Transverse colon (tissue), 4 donors: ENCODE measurements at regions not wholly inside any gene's neighbourhood (a gene's known extent, or its start where the extent isn't known, plus 50 kb on each side); places are given as distances from the start of the nearest gene placed in this dataset.

ENCODE experiments used
- DNase-seq: peaks from one replicate; pipeline ENCODE4 v3.0.0-alpha.2; 2019
- H3K27ac ChIP-seq, 4 donors: fragments of 200-600 bp; sonication (generic); 2 replicates each; pipeline ENCODE4 v1.5.1; 2016 to 2018; ENCODE audit warnings: inconsistent platforms in 4 of 4
- H3K27me3 ChIP-seq: fragments of 200-600 bp; sonication (generic); 2 replicates; pipeline ENCODE4 v1.5.1; 2017; ENCODE audit warnings: inconsistent platforms
- H3K36me3 ChIP-seq, 4 donors: fragments of 200-600 bp; sonication (generic); 2 replicates each; pipeline ENCODE4 v1.5.1; 2017 to 2019; ENCODE audit warnings: inconsistent platforms in 4 of 4
- H3K4me1 ChIP-seq, 4 donors: fragments of 200-600 bp; sonication (generic); 2 replicates each; pipeline ENCODE4 v1.5.1; 2017 to 2020; ENCODE audit warnings: inconsistent platforms in 4 of 4
- H3K4me3 ChIP-seq, 4 donors: fragments of 200-600 bp; sonication (generic); 1 replicate in 1 of 4; 2 replicates in 3 of 4; pipeline versions ENCODE4 v1.5.1 to v1.6.1; 2017 to 2019; ENCODE audit warnings: inconsistent platforms in 4 of 4
- H3K9me3 ChIP-seq, 2 donors: fragments of 200-600 bp; sonication (generic); 2 replicates each; pipeline ENCODE4 v1.5.1; 2017 to 2019; ENCODE audit warnings: inconsistent platforms in 2 of 2
- EP300 ChIP-seq: sonication (generic); formaldehyde crosslinking; IDR thresholded peaks from one replicate; pipeline ENCODE4 v1.6.1; 2017; ENCODE audit warnings: antibody characterized with exemption, low read depth
- POLR2A ChIP-seq: fragments of 450-650 bp; IDR thresholded peaks from one replicate; pipeline ENCODE4 v1.6.1; 2016; ENCODE audit warnings: antibody characterized with exemption, mild to moderate bottlenecking, moderate library complexity
- POLR2AphosphoS5 ChIP-seq, 3 donors: sonication (generic); formaldehyde crosslinking; IDR thresholded peaks; one replicate each; pipeline ENCODE4 v1.6.1; 2016; ENCODE audit warnings: antibody characterized with exemption in 3 of 3
- WGBS, 2 donors: methylation state at CpG; one replicate each; pipeline ENCODE4 v1.1.5; 2018; ENCODE audit warnings: low coverage in 1 of 2; 5-methylcytosine and 5-hydroxymethylcytosine counted together
- in situ Hi-C, 4 donors: fragments of 200-750 bp; cut with MboI; loops; one replicate each; pipeline versions ENCODE4 v1.15.0 to v1.15.1; 2017; ENCODE audit warnings: low sequenced_read_pairs in 3 of 4, low pct_ligation_motif_present in 1 of 4, low pct_unique_long_range_greater_than_20kb in 1 of 4
- intact Hi-C: fragments of 100-400 bp; cut with DNase I; formaldehyde crosslinking; loops from one replicate; pipeline ENCODE4 v1.15.1; 2023; ENCODE audit warnings: low total_unique reads
- TF ChIP-seq, protein P1 (sequence below), 5 experiments: fragments of 200-600 bp in 3 of 5; fragments of 450-650 bp in 2 of 5; sonication (generic) in 3 of 5; IDR thresholded peaks; 1 replicate in 2 of 5; 2 replicates in 3 of 5; pipeline ENCODE4 v1.5.1; 2016 to 2017; ENCODE audit warnings: antibody characterized with exemption in 5 of 5, inconsistent platforms in 3 of 5, mild to moderate bottlenecking in 2 of 5, moderate library complexity in 1 of 5

DNA sequence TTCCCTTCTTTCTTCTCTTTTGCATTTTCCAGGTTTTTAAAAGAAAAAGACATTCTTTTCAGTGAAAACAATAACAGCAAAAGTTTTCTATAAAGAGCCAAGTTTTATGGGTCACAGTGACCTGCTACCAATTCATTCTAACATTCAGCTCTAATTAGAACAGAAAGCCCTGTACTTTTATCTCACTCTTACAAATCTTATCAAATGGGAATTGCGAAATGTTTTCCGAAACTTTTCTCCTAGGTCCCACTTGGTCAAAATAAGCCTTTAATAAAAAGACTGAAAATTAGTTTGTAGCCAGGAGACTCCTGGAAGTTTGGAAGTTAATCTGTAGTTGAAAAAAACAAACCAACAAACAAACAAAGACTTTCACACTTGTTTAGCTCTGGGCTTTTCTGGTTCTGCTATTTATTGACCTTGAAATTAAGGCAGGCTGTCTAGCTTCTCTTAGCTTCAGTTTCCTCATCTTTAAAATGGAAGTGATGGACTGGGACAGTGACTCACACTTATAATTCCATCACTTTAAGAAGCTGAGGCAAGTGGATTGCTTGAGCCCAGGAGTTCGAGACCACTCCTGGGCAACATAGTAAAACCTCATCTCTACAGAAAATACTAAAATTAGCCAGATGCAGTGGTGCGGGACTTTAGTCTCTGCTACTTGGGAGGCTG, 613.5 kb upstream of the CDH4 start:
- intact Hi-C loops = no loop called here
- no peaks in the 10 kb centered on the region for H3K4me1 ChIP-seq
- DNase-seq = no peak
- H3K27ac ChIP-seq = no peak overlapping the region
- H3K9me3 ChIP-seq = no peaks in the 10 kb centered on the region
- no peaks in the 10 kb centered on the region for H3K36me3 ChIP-seq
- in situ Hi-C loops = no loop called here
- TF ChIP-seq POLR2A (no peak), POLR2AphosphoS5 (IDR thresholded peaks at IDR 0.05) (no peak), EP300 (no peak)
- TF ChIP-seq, protein P1, sequence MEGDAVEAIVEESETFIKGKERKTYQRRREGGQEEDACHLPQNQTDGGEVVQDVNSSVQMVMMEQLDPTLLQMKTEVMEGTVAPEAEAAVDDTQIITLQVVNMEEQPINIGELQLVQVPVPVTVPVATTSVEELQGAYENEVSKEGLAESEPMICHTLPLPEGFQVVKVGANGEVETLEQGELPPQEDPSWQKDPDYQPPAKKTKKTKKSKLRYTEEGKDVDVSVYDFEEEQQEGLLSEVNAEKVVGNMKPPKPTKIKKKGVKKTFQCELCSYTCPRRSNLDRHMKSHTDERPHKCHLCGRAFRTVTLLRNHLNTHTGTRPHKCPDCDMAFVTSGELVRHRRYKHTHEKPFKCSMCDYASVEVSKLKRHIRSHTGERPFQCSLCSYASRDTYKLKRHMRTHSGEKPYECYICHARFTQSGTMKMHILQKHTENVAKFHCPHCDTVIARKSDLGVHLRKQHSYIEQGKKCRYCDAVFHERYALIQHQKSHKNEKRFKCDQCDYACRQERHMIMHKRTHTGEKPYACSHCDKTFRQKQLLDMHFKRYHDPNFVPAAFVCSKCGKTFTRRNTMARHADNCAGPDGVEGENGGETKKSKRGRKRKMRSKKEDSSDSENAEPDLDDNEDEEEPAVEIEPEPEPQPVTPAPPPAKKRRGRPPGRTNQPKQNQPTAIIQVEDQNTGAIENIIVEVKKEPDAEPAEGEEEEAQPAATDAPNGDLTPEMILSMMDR (IDR thresholded peaks at IDR 0.05) = no peak
- H3K27me3 ChIP-seq = no peaks in the 10 kb centered on the region
- 84 to 88% methylated on average over 2 to 4 of the region's 4 CpGs for WGBS, 2 donors
- H3K4me3 ChIP-seq = no peak overlapping the region

DNA sequence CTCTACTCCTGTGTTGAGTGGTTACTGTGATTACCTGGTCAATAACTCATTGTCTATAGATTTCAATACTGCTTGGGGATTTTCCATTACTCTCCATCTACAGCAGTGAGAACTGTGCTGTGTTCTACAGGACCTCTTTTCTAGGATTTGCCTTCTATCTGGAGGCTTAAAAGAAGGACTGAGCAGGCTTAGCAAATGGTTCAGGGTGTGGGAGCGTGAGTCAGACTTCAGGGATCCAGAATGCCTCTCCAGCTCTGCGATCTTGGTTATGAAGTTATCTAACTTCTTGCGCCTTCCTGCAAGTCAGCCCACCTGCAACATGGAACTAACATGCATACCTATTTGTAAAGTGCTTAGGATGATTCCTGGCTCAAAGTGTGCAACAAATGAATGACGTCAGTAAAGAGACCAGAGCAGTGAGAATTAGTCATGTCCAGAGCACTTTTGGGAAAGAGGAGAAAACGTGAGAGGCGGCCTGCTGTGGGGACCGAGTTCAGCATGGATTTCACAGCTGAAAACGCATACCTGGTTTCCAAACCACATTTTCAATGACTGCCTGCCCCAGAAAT, 610.1 kb upstream of the CDH4 start:
- Histone ChIP-seq H3K9me3 (no peaks in the 10 kb centered on the region), H3K36me3 (no peaks in the 10 kb centered on the region), H3K27ac (no peak overlapping the region), H3K4me1 (no peaks in the 10 kb centered on the region), H3K27me3 (no peaks in the 10 kb centered on the region), H3K4me3 (no peak overlapping the region)
- intact Hi-C loops (no loop called here), in situ Hi-C loops (no loop called here)
- WGBS, 2 donors = 85 to 87% methylated on average over 4 to 8 of the region's 8 CpGs
- no peak for DNase-seq
- TF ChIP-seq POLR2AphosphoS5 (IDR thresholded peaks at IDR 0.05) = no peak

DNA sequence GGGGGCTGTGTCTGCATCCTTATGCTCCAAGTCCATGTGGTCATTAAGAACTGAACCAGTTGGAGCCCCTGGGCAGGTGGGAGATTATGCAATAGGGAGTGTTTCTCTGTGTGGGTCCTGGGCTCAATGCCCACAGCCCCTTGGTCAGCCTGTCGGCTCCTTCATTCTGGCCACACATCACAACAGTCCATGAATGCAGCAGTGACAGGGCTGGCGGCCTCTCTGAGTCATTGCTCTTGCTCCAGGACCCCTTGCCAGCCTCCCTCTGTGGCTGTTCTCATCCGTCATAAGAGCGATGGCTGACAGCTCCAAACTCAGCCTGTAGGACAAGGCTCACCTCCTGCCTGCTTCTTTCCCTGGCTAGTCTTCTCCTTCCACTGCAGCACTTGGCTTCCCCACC, 609.5 kb upstream of the CDH4 start:
- no peaks in the 10 kb centered on the region for H3K9me3 ChIP-seq
- no peak overlapping the region for H3K27ac ChIP-seq
- no peaks in the 10 kb centered on the region for H3K4me1 ChIP-seq
- H3K36me3 ChIP-seq = no peaks in the 10 kb centered on the region
- in situ Hi-C loops = no loop called here
- intact Hi-C loops = no loop called here
- H3K4me3 ChIP-seq = no peak overlapping the region
- 50 to 85% methylated on average over 1 to 4 of the region's 4 CpGs for WGBS, 2 donors
- TF ChIP-seq POLR2AphosphoS5 (IDR thresholded peaks at IDR 0.05) = no peak
- no peak for TF ChIP-seq EP300
- TF ChIP-seq, protein P1 (IDR thresholded peaks at IDR 0.05) = no peak
- no peak for TF ChIP-seq POLR2A
- H3K27me3 ChIP-seq = no peaks in the 10 kb centered on the region
- DNase-seq = no peak

DNA sequence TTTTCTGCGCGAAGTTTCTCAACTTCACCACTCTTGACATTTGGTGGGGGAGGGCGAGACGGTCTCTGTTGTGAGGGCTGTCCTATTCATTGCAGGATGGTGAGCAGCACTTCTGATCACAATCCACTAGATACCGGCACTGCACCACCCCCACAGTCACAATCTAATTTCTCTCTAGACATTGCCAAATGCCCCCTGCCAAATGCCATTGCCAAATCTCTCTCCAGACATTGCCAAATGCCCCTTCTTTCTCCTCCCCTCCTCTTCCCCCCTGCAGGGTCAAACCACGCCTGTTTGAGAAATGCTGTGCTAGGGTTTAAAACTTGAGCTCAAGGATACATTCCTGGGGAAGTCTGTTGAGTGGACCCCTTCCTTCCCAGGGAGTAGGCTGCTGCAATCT, 603.5 kb upstream of the CDH4 start:
- intact Hi-C loops (no loop called here), in situ Hi-C loops (no loop called here)
- TF ChIP-seq EP300 (no peak), POLR2A (no peak), POLR2AphosphoS5 (IDR thresholded peaks at IDR 0.05) (no peak)
- TF ChIP-seq, protein P1 (IDR thresholded peaks at IDR 0.05) = no peak
- no peaks in the 10 kb centered on the region for H3K36me3 ChIP-seq
- H3K9me3 ChIP-seq = no peaks in the 10 kb centered on the region
- no peak for DNase-seq
- WGBS, 2 donors = 76 to 83% methylated on average over 3 to 6 of the region's 6 CpGs
- H3K4me3 ChIP-seq = no peak overlapping the region
- H3K27me3 ChIP-seq = no peaks in the 10 kb centered on the region
- H3K4me1 ChIP-seq = no peaks in the 10 kb centered on the region
- H3K27ac ChIP-seq = no peak overlapping the region

DNA sequence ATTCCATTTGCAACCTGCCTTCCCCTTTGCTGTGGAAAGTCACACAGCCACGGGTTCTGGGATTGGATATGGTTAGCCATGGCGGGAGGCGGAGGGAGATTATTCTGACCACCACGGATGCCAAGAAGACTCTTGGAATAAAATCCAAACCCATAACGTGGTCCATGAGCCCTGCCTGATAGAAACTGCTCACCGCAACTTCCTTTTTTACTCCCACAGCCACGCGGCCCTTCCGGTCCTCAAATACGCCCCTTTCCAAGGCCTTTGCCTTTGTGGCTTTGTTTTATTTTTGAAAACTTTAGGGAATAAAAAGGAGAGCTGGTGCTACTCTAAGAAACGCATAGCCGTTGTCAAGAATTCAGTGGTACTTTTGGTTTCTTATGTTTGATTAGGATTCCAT, 602.5 kb upstream of the CDH4 start:
- no peaks in the 10 kb centered on the region for H3K9me3 ChIP-seq
- no peak for DNase-seq
- in situ Hi-C loops (no loop called here), intact Hi-C loops (no loop called here)
- H3K4me1 ChIP-seq = no peaks in the 10 kb centered on the region
- H3K27ac ChIP-seq = no peak overlapping the region
- H3K36me3 ChIP-seq = no peaks in the 10 kb centered on the region
- no peak overlapping the region for H3K4me3 ChIP-seq
- no peaks in the 10 kb centered on the region for H3K27me3 ChIP-seq
- WGBS, 2 donors = 80 to 88% methylated on average over 10 to 12 of the region's 12 CpGs
- TF ChIP-seq EP300 (no peak), POLR2AphosphoS5 (IDR thresholded peaks at IDR 0.05) (no peak), POLR2A (no peak)
- TF ChIP-seq, protein P1 (IDR thresholded peaks at IDR 0.05) = no peak
